Head of caudate nucleus (tissue), 42 donors: ENCODE measurements at regions not wholly inside any gene's neighbourhood (a gene's known extent, or its start where the extent isn't known, plus 50 kb on each side); places are given as distances from the start of the nearest gene placed in this dataset.

ENCODE experiments used
- DNase-seq, 42 donors: peaks; one replicate each; pipeline versions ENCODE4 v3.0.0 to v3.0.0-alpha.2; 2020 to 2021; ENCODE audit warnings: mixed read lengths in 7 of 42
- intact Hi-C: fragments of 100-400 bp; cut with DNase I; formaldehyde crosslinking; loops from one replicate; pipeline ENCODE4 v1.15.0; 2022

DNA sequence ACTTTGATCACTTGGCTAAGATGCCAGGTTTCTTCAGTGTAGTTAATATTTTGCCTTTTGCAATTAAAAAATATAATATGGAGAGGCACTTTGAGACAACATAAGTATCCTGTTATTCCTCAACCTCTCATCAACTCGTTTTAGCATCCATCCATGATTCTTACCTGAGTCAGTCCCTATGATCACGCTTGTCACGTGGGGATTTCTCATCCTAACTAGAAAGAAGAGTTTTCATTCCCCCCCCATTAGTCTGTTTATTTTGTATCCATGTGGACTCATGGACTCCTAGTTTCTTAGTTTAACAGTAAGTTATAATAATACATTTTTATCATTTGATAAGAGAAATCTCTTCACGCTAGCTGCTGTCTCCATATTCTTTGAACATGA, 110.3 kb downstream of the SLC25A47 start:
- DNase-seq = no peak
- intact Hi-C loops = no loop called here

DNA sequence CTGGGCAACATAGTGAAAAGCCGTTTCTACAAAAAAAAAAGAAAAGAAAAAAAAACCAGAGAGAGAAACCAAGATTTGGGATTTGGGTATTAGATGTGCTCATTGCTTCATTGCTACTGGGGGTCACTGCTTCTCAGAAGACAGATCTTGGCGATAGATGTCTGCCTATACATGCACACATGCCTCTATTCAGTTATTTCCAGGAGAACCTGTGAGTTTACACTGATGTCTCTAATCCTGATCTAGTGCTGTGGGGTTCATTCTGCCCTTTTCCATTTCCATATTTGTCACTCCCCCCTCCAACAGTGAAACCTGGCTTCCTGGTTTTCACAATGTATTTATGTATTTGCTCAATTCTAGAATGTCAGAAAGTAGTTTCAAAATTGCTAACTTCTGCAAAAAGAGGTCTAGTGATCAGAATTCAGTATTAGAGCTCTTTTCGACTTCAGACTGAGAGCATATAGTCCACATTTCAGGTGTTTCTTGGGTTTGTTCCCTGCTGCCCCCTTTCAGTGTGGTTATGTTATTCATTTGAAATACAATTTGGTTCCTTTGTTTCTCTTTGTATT, 111.0 kb downstream of the SLC25A47 start:
- intact Hi-C loops = no loop called here
- DNase-seq = peak in 1 of 42 donors; percentile 2

DNA sequence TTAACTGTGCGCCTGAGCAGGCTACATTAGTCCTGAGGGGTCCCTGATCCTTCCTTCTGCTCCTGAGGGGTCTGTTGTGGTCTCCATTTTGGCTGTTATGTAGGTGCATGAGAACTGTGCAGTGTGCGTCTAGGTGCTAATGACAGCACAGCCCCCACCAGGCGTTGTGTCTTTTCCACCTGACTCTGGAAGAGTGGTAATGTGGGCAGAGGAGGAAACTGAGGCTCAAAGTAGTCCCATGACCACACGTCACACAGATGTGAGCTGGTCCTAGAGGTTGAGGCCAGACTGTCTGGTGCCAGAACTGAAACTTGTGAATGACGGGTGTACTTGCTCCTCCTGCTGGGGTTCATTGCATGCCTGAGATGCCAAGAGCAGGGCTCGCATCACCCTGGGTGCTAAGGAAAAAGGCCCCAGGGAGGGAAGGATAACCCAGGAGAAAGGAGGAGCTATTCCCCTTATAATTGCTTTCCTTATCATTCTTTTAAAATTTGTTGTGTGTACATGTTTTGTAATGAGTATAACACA, 111.8 kb downstream of the SLC25A47 start:
- intact Hi-C loops = no loop called here
- peak in 1 of 42 donors; percentile 4 for DNase-seq

DNA sequence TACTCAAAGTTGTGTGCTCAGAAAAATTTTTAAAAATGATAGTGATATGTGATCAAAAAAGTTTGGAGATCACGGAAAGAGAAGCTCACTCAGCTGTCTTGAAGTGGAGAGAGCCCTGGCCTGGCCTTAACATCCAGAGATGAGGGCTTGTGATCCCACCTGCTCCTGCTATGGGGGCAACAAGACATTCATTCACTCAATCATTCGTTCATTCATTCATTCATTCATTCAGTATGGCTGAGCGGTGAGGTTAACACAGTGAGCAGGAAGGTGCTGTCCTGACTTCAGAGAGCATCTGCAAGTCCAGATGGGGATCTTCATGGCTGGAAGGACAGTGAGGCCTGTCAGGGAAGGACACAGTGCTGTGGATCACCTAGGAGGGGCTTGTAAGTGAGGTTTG, 112.3 kb downstream of the SLC25A47 start:
- peak in 1 of 42 donors; percentile 5 for DNase-seq
- intact Hi-C loops = no loop called here

DNA sequence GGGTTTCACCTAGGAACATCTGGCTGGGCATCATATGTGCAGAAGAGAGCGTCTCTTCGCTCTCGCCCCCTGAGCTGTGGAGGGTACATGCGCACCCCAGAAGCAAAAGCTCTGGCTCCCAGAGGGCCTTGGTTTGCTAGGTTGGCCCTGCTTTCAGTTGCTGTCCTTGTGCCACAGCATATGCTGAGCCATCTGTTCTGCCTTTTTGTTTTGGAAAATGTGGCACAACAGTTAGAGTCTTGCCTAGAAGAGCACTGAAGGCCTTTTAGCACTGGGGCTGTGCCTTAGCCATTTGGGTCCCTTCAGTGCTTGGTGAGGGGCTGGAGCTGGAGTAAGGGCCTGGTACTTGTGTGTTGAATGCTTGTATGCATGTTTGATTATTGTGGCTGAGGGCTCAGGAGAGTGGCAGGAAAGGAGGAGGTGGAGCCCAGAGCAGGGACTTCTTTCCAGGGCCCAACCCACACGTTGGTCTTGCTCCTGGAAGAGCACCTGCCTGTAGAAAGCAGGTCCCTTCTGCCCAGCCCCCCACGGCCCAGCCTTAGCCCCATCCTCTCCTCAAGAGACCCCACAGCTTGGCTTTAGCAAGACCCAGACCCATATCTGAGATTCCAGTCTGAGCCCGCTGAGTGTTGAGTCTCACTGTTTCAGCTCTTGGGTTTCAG, 113.7 kb downstream of the SLC25A47 start:
- intact Hi-C loops = no loop called here
- DNase-seq = no peak

DNA sequence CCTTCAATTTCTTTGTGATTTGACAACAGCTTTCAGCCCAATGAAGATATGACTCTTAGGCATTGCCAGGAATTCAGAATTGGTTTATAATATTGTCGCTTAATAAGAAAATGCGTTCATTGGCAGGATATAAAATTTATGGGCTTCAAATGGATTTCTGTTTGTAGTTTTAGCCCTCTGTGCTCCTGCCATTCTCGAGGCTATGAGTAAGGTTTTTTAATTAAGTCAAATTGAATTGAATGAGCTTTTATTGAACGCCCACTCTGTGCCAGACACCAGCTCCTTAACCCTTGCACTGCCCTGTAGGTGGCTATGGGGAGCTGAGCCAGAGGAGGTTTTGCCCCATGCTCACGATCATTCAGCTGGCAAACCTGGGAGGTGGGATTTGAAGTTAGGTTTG, 115.1 kb downstream of the SLC25A47 start:
- intact Hi-C loops = no loop called here
- DNase-seq = peak in 5 of 42 donors; percentile 18 to 62 (median 28)

DNA sequence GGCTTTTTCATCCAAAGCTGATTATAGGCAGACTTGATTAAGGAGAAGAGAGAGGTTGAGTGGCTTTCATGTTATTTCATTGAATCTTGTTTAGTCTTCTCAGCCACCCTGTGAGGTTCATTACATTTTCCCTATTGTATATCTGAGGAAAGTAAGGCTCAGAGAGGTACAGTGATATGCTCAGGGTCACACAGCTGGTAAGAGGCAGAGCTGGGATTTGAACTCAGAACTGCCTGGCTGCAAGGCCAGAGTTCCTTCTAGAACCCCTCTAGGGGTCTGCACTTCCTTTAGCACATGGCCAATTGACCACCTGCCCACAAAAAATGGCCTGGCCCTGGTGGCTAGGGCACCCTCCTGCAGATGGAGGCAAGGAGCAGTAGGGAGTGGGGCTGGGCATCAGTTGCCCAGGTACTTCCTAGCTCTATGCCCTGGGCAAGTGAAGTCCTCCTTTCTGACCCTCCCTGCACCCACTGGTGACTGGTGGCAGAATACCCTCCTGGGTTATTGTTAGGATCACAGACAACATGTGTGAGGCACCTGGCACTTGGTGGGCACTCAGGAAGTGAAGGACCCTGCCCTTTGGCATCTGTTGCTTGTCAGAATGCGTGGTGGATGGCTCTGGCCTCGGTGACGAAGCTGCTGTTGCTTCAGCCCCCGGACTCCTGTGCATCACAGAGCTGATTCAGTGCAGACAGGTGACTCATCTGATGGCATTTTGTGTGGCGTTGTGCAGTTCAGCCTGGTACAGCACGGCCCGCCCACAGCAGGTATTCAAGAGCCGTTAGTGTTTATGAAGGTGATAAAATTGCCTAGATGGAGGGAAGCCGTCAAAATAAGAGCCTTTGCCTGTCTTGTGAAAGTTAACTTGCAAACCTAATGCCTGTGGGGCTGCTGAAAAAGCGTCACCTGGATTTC, 115.8 kb downstream of the SLC25A47 start:
- intact Hi-C loops = no loop called here
- DNase-seq = peak in 41 of 42 donors; percentile 35 to 92 (median 68)

DNA sequence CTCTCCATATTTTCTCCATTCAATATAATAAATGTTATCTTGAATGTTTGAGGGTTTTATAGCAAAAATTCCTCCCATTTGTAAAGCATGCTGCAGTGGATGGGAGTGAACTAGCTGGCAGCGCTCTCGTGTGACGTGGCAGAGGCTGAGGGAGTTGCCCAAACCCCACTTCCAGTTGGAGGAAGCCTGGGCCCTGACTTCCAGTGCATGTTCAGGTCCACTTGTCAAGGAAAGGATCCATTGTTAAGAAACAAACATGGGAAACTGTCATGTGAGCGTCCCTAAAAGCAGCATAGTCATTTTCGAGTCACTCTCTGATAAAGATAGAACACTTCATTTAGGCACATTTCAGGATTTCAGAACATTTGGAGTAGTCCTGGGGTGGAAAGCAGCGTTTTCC, 116.6 kb downstream of the SLC25A47 start:
- peak in 14 of 42 donors; percentile 19 to 58 (median 43) for DNase-seq
- intact Hi-C loops = loop anchor here (5.0 kb wide), 1 partner anchor 218 kb away; no protein-coding TSS in a partner anchor

DNA sequence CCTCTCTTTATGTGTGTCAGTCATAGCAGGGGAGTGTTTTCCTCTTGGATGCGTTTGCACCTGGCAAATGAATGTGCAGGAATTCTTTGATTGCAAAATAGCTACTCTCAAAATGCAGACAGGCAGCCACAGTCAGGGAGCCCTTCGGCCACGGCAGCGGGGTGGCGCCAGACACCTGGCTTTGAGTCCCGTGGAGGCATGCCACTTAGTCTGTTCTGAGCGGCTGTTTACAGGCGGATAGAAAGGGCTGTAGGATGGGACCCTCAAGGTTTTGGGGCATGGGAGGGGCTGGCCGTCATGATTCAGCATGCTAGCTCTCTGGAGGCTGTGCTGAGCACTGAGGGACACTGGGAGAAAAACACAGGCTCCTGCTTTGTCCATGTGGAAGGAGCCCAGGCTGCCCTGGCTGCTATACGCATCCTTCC, 117.1 kb downstream of the SLC25A47 start:
- intact Hi-C loops = loop anchor here (5.0 kb wide), 1 partner anchor 217 kb away; no protein-coding TSS in a partner anchor
- DNase-seq = peak; percentile 66 to 92 (median 82)

DNA sequence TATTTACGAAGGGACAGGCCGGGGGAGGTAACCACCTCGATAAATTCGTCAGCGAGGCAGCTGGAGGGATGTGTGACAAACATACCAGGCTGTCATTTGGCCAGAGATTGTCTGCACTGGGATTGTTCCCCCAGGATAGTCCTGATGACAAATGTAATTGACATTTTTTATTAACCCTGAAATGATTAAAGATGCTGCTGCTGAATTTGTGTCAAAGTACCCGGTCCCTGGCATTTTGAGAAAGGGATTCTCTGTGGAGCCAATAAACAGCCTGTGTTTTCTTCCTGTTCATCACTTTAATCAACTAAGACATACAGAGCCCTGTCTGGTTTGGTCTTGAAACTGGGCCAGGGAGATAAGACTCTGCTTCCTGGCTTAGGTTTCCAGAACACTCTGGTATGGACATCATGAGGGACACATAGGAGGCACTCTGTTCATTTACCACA, 117.6 kb downstream of the SLC25A47 start:
- no peak for DNase-seq

DNA sequence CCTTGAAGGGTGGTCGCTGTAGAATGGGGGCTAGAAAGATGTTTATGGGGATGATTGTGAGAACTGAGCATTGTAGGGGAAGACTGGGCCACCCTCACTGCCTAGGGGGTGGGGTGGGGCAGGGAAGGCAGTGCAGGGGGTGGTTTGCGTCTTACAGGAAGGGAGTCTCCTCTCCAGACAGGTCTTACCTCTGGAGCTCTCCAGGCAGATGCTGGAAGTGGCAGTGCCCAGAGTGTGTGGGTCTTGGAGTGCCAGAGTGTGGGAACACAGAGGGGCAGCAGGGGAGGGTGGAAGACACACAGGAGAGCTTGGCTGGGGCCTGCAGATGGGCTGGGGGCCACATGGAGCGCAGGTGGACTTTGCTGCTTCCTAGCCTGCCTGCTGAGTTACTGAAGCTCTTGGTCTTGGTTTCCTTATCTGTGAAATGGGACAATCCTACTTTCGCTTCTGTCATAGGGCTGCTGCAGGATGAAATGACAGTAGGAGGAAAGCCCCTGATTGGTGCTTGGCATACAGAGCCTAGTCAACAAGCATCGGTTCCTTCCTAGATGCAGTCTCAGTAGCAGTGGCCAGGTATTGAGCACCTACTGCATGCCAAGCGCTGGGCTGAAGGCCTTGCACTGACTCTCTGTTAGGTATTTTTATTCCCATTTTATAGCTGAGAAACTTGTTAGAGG, 118.3 kb downstream of the SLC25A47 start:
- no peak for DNase-seq
- intact Hi-C loops = loop anchor here (5.0 kb wide), 1 partner anchor 216 kb away; no protein-coding TSS in a partner anchor

More for the DNA sequence above, 117.6 kb downstream of the SLC25A47 start:
- intact Hi-C loops = loop anchor here (5.0 kb wide), 1 partner anchor 217 kb away; no protein-coding TSS in a partner anchor

DNA sequence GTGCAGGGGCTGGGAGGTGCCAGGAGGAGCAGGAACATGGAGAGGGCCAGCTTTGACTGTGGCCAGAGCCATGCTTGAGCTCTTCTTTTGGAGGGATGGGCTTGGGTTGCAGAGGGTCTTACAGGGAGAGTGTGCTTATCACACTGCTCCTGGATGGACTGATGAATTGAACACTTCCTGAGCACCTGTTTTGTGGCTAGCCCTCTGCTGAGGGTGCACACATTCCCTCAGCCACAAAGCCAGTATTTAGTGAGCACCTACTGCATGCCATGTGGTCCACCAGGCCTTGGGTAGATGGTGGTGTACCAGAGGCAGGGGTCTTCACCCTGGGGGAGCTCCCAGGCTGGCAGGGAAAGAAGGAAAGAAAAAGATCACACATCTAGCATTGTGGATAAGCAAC, 118.9 kb downstream of the SLC25A47 start:
- intact Hi-C loops = loop anchor here (5.0 kb wide), 1 partner anchor 215 kb away; no protein-coding TSS in a partner anchor

DNA sequence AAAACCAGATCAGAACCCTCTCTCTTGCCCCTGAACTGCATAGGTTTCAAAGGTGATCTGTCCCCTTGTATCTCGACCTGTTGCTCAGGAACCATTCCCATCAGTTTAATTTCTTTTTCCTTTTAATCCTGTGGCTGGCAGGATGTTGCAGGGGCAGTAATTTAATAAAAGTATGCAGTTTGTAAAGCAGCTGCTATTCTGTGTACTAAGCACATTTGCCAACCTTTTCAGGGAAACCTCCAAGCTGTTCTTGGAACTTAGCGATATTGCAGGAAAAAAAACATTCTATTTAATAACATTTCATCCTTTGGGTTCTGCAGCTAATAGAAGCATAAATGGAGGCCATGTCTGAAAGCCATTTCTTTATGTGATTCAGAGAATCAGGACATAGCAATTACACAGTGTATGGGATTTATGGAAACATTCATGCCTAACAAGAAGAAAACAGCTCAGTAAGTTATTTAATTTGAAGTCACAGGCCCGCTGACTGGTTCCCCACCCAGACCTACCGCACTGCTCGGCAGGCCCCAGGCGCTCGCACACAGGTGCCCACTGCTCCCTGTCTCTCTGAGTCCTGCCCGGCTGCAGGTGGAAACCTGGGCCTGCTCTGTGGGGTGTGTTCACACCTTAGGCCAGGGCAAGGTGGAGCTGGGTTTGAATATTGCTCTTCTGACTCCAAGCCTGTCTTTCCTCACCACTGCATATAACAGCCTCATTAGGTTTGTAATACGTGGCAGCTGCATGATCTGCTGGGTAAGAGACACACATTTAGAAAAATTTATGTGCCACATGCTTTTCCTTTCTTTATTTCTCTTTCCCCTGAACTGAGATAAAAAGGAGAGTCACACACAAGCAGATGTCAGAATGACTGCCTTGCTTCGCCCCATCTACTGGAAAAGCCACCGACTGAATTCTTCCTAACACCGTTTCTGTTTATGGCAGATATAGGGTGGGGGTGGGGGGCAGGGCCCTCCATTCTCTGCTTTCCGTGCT, 119.7 kb downstream of the SLC25A47 start:
- intact Hi-C loops = loop anchor here (5.0 kb wide), 1 partner anchor 215 kb away; no protein-coding TSS in a partner anchor
- no peak for DNase-seq

More for the DNA sequence above, 118.9 kb downstream of the SLC25A47 start:
- no peak for DNase-seq

DNA sequence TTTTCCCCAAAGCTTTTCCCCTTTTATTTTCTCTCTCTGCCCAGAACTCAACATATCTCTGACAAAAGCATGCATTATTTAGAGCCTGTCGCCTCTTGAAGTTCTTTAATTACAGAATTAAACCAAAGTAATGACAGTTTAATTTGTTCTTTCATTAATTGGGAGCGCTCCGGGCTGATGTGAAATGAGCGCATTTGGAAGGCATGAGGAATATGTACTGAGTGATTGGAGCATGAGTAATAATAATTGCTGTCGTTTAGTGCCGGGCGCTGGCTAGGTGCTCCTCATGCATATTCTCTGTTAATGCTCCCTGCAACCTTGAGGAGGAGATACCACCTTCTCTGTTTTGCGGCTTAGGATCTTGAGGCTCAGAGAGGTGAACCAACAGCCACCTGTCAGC, 120.5 kb downstream of the SLC25A47 start:
- intact Hi-C loops = loop anchor here (5.0 kb wide), 1 partner anchor 214 kb away; no protein-coding TSS in a partner anchor
- DNase-seq = peak in 9 of 42 donors; percentile 22 to 66 (median 36)

DNA sequence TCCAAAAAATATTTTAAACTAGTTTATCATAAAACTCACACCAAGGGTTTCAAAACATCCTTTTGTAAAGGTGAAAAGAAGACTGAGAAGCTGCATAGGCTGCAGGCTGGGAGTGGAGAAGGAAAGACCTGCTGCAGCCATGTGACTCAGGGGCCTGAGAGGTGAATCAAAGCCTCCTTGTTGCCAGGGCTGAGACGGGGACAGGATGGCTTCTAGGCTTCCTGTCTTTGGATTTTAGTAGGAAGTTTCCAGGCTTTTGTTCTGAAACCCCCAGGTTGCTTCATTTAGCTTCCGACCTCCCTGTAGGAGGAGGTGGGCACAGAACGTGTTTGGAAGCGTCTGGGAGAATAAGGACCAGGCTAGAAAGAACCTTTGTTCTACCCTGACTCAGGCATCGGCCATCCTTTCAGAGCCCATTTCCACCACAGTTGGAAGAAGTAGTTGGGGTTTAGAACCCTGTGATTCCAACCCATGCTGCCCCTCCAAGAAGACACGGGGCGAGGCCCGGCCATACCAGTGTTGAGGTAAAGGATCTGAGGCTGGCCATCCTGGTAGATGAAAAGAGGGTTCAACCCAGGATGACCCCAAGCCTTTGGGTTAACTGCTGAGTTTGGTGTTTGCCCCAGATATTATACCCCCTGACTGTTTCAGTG, 122.4 kb downstream of the SLC25A47 start:
- intact Hi-C loops = no loop called here
- no peak for DNase-seq

DNA sequence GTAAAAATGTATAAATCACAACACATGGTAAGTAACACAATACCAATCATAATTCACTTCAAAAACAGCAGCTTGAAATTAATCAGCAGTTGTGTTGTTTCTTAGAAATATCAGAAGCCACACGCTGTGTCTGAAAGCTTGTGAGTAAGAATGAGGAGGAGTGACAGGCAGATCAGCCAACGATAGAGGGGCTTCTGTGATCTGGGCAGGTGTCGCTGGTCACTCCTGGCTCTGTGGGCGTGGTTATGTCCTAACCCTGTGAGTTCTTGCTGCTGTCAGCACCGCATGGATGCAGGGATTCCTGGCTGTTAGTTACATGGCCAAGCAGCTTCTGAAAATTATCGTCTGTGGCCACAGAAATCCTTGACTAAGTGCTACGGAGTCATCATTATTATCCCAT, 123.4 kb downstream of the SLC25A47 start:
- intact Hi-C loops = no loop called here
- DNase-seq = no peak

DNA sequence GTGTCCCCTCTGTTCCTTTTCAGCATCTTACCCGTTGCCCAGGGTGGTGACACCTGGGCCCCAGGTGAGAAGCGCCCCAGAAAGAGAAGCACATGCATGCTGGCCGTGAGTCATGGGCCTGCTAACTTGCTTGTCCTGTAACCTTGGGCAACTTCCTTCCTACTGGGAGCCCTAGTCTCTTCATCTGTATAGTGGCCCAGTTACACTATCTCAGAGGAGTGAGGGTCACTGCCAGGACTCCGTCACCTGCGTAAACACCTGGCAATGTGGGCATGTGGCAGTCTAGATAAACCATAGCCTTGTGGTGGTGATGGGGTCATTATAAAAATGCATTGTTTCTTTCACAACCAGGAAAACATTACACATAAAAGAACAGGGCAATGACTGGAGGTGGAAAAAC, 125.2 kb downstream of the SLC25A47 start:
- intact Hi-C loops = no loop called here
- DNase-seq = no peak
